GM12878 (cell line): ENCODE measurements at regions not wholly inside any gene's neighbourhood (a gene's known extent, or its start where the extent isn't known, plus 50 kb on each side); places are given as distances from the start of the nearest gene placed in this dataset.

Experiments used
- ATAC-seq: fragments of 200-7000 bp; cut with Tn5 transposase; 3 replicates; pipeline ENCODE4 v1.9.1; 2020; ENCODE audit warnings: mild to moderate bottlenecking, moderate library complexity
- BruUV-seq: library from RNA; stranded (reverse); fragments of 400-500 nt; replicated peaks from 2 replicates; lab custom pipeline; 2021; lab: Mats Ljungman, UMichigan
- CTCF ChIA-PET: fragments of 300-600 bp; sonication (Branson Sonifier 250); formaldehyde crosslinking; extraction: SDS; loops from one replicate; lab custom pipeline; 2021; ENCODE audit warnings: inconsistent platforms; lab: Yijun Ruan, JAX
- POLR2A ChIA-PET: fragments of 350-600 bp; formaldehyde crosslinking; extraction: SDS; loops from one replicate; lab custom pipeline; 2021; ENCODE audit warnings: inconsistent platforms; lab: Charles Lee
- RAD21 ChIA-PET: fragments of 300-600 bp; sonication (Branson Sonifier 250); formaldehyde crosslinking; loops from one replicate; lab custom pipeline; 2023; ENCODE audit warnings: antibody characterized with exemption; ENCODE audit not compliant: unreplicated experiment; lab: Charles Lee
- SMC1A ChIA-PET: fragments of 300-600 bp; sonication (Branson Sonifier 250); formaldehyde crosslinking; loops from one replicate; lab custom pipeline; 2023; ENCODE audit not compliant: unreplicated experiment, uncharacterized antibody; lab: Charles Lee
- DNase-seq: peaks from one replicate; pipeline ENCODE4 v3.0.0-alpha.2; 2011; ENCODE audit warnings: low read depth, low spot score
- FAIRE-seq: peaks from 3 replicates; lab custom pipeline; 2011; peaks lifted over from hg19 to GRCh38; lab: Jason Lieb, UNC
- H2AFZ ChIP-seq: 2 replicates; pipeline ENCODE4 v1.6.0; 2011; ENCODE audit warnings: low read depth, low read length, control low read depth; ENCODE audit not compliant: control insufficient read depth
- H3K27ac ChIP-seq: 2 replicates; pipeline ENCODE4 v1.5.1; 2011; ENCODE audit warnings: control low read depth; ENCODE audit not compliant: control insufficient read depth, insufficient read depth
- H3K27me3 ChIP-seq, 2 experiments: replicated peaks in 1 of 2; 2 replicates each; pipeline versions ENCODE4 v1.6.0 to v1.6.1; 2011; ENCODE audit warnings: low read length in 1 of 2; ENCODE audit not compliant: control insufficient read depth in 2 of 2, insufficient read depth in 2 of 2
- H3K36me3 ChIP-seq, 2 experiments: 2 replicates each; pipeline ENCODE4 v1.5.1; 2011; ENCODE audit warnings: low read length in 1 of 2; ENCODE audit not compliant: control insufficient read depth in 2 of 2, insufficient read depth in 2 of 2
- H3K4me1 ChIP-seq: 2 replicates; pipeline ENCODE4 v1.6.1; 2011; ENCODE audit warnings: mild to moderate bottlenecking, low read length, moderate library complexity, mixed read lengths; ENCODE audit not compliant: control insufficient read depth, insufficient read depth
- H3K4me2 ChIP-seq: 2 replicates; pipeline ENCODE4 v1.6.0; 2011; ENCODE audit warnings: control low read depth; ENCODE audit not compliant: control insufficient read depth, insufficient read depth
- H3K4me3 ChIP-seq: fragments of 200-600 bp; sonication (generic); 2 replicates; pipeline ENCODE4 v1.5.1; 2016
- H3K79me2 ChIP-seq: 2 replicates; pipeline ENCODE4 v1.6.0; 2011; ENCODE audit warnings: low read length; ENCODE audit not compliant: control insufficient read depth, insufficient read depth
- H3K9ac ChIP-seq: 2 replicates; pipeline ENCODE4 v1.8.0; 2011; ENCODE audit warnings: low read length, control low read depth, mixed read lengths; ENCODE audit not compliant: control insufficient read depth, insufficient read depth
- H3K9me3 ChIP-seq: replicated peaks from 3 replicates; pipeline ENCODE4 v1.5.1; 2011; ENCODE audit warnings: mild to moderate bottlenecking, low read length; ENCODE audit not compliant: control insufficient read depth, insufficient read depth
- H4K20me1 ChIP-seq: 2 replicates; pipeline ENCODE4 v1.6.0; 2011; ENCODE audit not compliant: control insufficient read depth, insufficient read depth
- BCL11A ChIP-seq: IDR thresholded peaks from 2 replicates; pipeline ENCODE4 v1.6.1; 2011; ENCODE audit warnings: low read depth, low read length
- BHLHE40 ChIP-seq, 2 experiments: fragments of 450-650 bp in 1 of 2; IDR thresholded peaks; 2 replicates each; pipeline ENCODE4 v1.6.1; 2011 to 2017; ENCODE audit warnings: low read depth in 2 of 2, borderline replicate concordance in 1 of 2, improper control_type of control experiment in 1 of 2, low read length in 1 of 2, mild to moderate bottlenecking in 1 of 2
- CEBPB ChIP-seq, 2 experiments: fragments of 150-350 bp in 1 of 2; IDR thresholded peaks; 2 replicates each; pipeline ENCODE4 v1.6.1; 2012 to 2014; ENCODE audit warnings: low read depth in 2 of 2, low read length in 2 of 2, borderline replicate concordance in 1 of 2, inconsistent platforms in 1 of 2
- EED ChIP-seq: sonication (generic); IDR thresholded peaks from 2 replicates; pipeline ENCODE4 v1.6.1; 2016; ENCODE audit warnings: antibody characterized with exemption, low read depth
- EP300 ChIP-seq, 2 experiments: fragments of 150-350 bp in 1 of 2; IDR thresholded peaks; 2 replicates each; pipeline ENCODE4 v1.6.1; 2011 to 2012; ENCODE audit warnings: low read depth in 2 of 2, low read length in 2 of 2, borderline replicate concordance in 1 of 2, improper control_type of control experiment in 1 of 2, inconsistent platforms in 1 of 2; ENCODE audit not compliant: control insufficient read depth in 1 of 2
- ESRRA ChIP-seq: IDR thresholded peaks from 2 replicates; pipeline ENCODE4 v1.6.1; 2012; ENCODE audit warnings: mild to moderate bottlenecking, low read length, improper control_type of control experiment
- HCFC1 ChIP-seq: fragments of 150-350 bp; IDR thresholded peaks from 2 replicates; pipeline ENCODE4 v1.6.1; 2014; ENCODE audit warnings: low read length
- HDAC2 ChIP-seq: fragments of 200-600 bp; sonication (generic); IDR thresholded peaks from 2 replicates; pipeline ENCODE4 v1.6.1; 2017
- JUNB ChIP-seq: IDR thresholded peaks from 2 replicates; pipeline ENCODE4 v1.6.1; 2016; ENCODE audit warnings: antibody characterized with exemption, mild to moderate bottlenecking
- MEF2B ChIP-seq: fragments of 450-650 bp; IDR thresholded peaks from 2 replicates; pipeline ENCODE4 v1.6.1; 2018; ENCODE audit warnings: mild to moderate bottlenecking, moderate library complexity; ENCODE audit not compliant: partially characterized antibody, poor library complexity, severe bottlenecking
- MYB ChIP-seq: fragments of 150-350 bp; IDR thresholded peaks from 2 replicates; pipeline ENCODE4 v1.6.1; 2014; ENCODE audit warnings: mild to moderate bottlenecking, low read depth, low read length, borderline replicate concordance
- PAX5 ChIP-seq: IDR thresholded peaks from 2 replicates; pipeline ENCODE4 v1.6.1; 2011; ENCODE audit warnings: low read depth, low read length, borderline replicate concordance
- PAX8 ChIP-seq: fragments of 450-650 bp; IDR thresholded peaks from 2 replicates; pipeline ENCODE4 v1.6.1; 2017; ENCODE audit warnings: mild to moderate bottlenecking, moderate library complexity
- RUNX3 ChIP-seq: IDR thresholded peaks from 2 replicates; pipeline ENCODE4 v1.6.1; 2012; ENCODE audit warnings: low read length, inconsistent platforms
- SPI1 ChIP-seq: IDR thresholded peaks from 2 replicates; pipeline ENCODE4 v1.6.1; 2011; ENCODE audit warnings: low read depth, mild to moderate bottlenecking, low read length, moderate library complexity, borderline replicate concordance; ENCODE audit not compliant: insufficient read depth
- SRF ChIP-seq, 2 experiments: IDR thresholded peaks; 2 replicates each; pipeline ENCODE4 v1.6.1; 2011; ENCODE audit warnings: low read depth in 2 of 2, low read length in 2 of 2, mild to moderate bottlenecking in 1 of 2, moderate library complexity in 1 of 2
- SUZ12 ChIP-seq: fragments of 200-600 bp; sonication (generic); IDR thresholded peaks from one replicate; pipeline ENCODE4 v1.6.1; 2018; ENCODE audit warnings: antibody characterized with exemption, mild to moderate bottlenecking; ENCODE audit not compliant: unreplicated experiment
- TARDBP ChIP-seq: IDR thresholded peaks from 2 replicates; pipeline ENCODE4 v1.6.1; 2016; ENCODE audit warnings: borderline replicate concordance
- ZNF384 ChIP-seq: IDR thresholded peaks from 2 replicates; pipeline ENCODE4 v1.6.1; 2012; ENCODE audit warnings: low read depth, mild to moderate bottlenecking, low read length, improper control_type of control experiment, borderline replicate concordance
- ZSCAN29 ChIP-seq: fragments of 450-650 bp; IDR thresholded peaks from 2 replicates; pipeline ENCODE4 v1.6.1; 2017; ENCODE audit warnings: mild to moderate bottlenecking, moderate library complexity
- in situ Hi-C: fragments of 300-500 bp; cut with MboI; formaldehyde crosslinking; loops from 9 replicates; pipeline ENCODE4 v1.14.3; 2018; ENCODE audit warnings: mixed read lengths
- intact Hi-C: fragments of 100-400 bp; cut with micrococcal nuclease; formaldehyde crosslinking; loops from one replicate; pipeline ENCODE4 v1.14.2; 2022; ENCODE audit not compliant: unreplicated experiment
- TF ChIP-seq, protein P1 (sequence below): IDR thresholded peaks from 2 replicates; pipeline ENCODE4 v1.6.1; 2012; ENCODE audit warnings: low read depth, low read length, improper control_type of control experiment
- TF ChIP-seq, protein P2 (sequence below): IDR thresholded peaks from 2 replicates; pipeline ENCODE4 v1.6.1; 2011; ENCODE audit warnings: mild to moderate bottlenecking, low read depth, low read length, moderate library complexity; ENCODE audit not compliant: insufficient replicate concordance
- TF ChIP-seq, protein P3 (sequence below): fragments of 450-650 bp; IDR thresholded peaks from 2 replicates; pipeline ENCODE4 v1.6.1; 2016; ENCODE audit warnings: mild to moderate bottlenecking

DNA sequence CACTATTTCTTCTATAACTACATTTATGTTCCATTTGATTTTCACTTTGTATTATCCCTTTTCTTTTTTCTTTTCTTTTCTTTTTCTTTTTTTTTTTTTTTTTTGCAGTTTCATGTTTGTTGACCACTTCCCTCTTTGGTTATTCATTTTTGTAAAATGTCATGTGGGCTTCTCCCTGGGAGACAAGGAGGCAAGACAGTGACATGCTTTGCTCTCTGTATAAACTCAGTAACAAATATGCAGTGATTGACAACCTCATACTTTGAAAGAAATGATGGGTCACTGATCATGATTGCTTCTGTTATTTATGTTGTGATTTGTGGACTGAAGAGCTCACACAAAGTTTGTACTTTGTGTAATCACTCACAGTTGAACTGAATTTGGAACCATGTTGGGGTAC, 90.2 kb upstream of the ABI1 start:
- RAD21 ChIA-PET, result no interaction called here
- Histone ChIP-seq H3K9ac (no peak overlapping the region), H3K9me3 (no peaks in the 10 kb centered on the region; the same call in 2 of the 3 replicates), H4K20me1 (no peaks in the 10 kb centered on the region), H3K4me3 (no peak overlapping the region), H3K79me2 (no peaks in the 10 kb centered on the region), H3K27me3 (no peaks in the 10 kb centered on the region), H3K4me1 (no peaks in the 10 kb centered on the region), H2AFZ (no peak overlapping the region), H3K36me3 (no peaks in the 10 kb centered on the region), H3K27ac (no peak overlapping the region), H3K4me2 (no peak overlapping the region)
- DNase-seq (no peak), FAIRE-seq (no peak), ATAC-seq (peak; percentile 63)
- no peak for TF ChIP-seq CEBPB (IDR thresholded peaks at IDR 0.05; ENCODE audit: borderline replicate concordance in 1 of 2, low read depth in 2 of 2, low read length in 2 of 2)
- no peak for TF ChIP-seq MYB
- TF ChIP-seq, protein P1, sequence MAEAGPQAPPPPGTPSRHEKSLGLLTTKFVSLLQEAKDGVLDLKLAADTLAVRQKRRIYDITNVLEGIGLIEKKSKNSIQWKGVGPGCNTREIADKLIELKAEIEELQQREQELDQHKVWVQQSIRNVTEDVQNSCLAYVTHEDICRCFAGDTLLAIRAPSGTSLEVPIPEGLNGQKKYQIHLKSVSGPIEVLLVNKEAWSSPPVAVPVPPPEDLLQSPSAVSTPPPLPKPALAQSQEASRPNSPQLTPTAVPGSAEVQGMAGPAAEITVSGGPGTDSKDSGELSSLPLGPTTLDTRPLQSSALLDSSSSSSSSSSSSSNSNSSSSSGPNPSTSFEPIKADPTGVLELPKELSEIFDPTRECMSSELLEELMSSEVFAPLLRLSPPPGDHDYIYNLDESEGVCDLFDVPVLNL, result no peak
- TF ChIP-seq BCL11A, result no peak
- TF ChIP-seq, protein P2, sequence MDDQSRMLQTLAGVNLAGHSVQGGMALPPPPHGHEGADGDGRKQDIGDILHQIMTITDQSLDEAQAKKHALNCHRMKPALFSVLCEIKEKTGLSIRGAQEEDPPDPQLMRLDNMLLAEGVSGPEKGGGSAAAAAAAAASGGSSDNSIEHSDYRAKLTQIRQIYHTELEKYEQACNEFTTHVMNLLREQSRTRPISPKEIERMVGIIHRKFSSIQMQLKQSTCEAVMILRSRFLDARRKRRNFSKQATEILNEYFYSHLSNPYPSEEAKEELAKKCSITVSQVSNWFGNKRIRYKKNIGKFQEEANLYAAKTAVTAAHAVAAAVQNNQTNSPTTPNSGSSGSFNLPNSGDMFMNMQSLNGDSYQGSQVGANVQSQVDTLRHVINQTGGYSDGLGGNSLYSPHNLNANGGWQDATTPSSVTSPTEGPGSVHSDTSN, result no peak
- no peak for TF ChIP-seq EED
- TF ChIP-seq SUZ12, result no peak
- TF ChIP-seq JUNB, result 0 out of 2 replicates have a peak, but pooled peaks have one; percentile 19
- TF ChIP-seq MEF2B, result no peak
- no peak for TF ChIP-seq BHLHE40 (IDR thresholded peaks at IDR 0.05; ENCODE audit: borderline replicate concordance in 1 of 2, low read depth in 2 of 2, low read length in 1 of 2)
- no peak for TF ChIP-seq ESRRA
- TF ChIP-seq PAX5, result no peak
- TF ChIP-seq, protein P3, sequence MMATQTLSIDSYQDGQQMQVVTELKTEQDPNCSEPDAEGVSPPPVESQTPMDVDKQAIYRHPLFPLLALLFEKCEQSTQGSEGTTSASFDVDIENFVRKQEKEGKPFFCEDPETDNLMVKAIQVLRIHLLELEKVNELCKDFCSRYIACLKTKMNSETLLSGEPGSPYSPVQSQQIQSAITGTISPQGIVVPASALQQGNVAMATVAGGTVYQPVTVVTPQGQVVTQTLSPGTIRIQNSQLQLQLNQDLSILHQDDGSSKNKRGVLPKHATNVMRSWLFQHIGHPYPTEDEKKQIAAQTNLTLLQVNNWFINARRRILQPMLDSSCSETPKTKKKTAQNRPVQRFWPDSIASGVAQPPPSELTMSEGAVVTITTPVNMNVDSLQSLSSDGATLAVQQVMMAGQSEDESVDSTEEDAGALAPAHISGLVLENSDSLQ, result peak; percentile 78
- TF ChIP-seq ZNF384, result peak; percentile 21; the same call in 1 of the 2 replicates
- TF ChIP-seq ZSCAN29, result no peak
- TF ChIP-seq SPI1, result peak; percentile 58
- no peak for TF ChIP-seq RUNX3
- TF ChIP-seq PAX8, result no peak
- TF ChIP-seq EP300 (IDR thresholded peaks at IDR 0.05; ENCODE audit: borderline replicate concordance in 1 of 2, control insufficient read depth in 1 of 2, low read depth in 2 of 2, low read length in 2 of 2), result no peak
- TF ChIP-seq HDAC2, result no peak
- TF ChIP-seq SRF (IDR thresholded peaks at IDR 0.05; ENCODE audit: low read depth in 2 of 2, low read length in 2 of 2), result no peak
- no peak for TF ChIP-seq TARDBP
- TF ChIP-seq HCFC1, result no peak
- CTCF ChIA-PET, result no interaction called here
- no TSS peak for BruUV-seq
- intact Hi-C loops (no loop called here), in situ Hi-C loops (no loop called here)
- POLR2A ChIA-PET, result no interaction called here
- SMC1A ChIA-PET, result no interaction called here
